Loucy (cell line): ENCODE measurements at regions not wholly inside any gene's neighbourhood (a gene's known extent, or its start where the extent isn't known, plus 50 kb on each side); places are given as distances from the start of the nearest gene placed in this dataset.

Experiments used
- EZH2phosphoT487 ChIP-seq: fragments of 200-600 bp; IDR thresholded peaks from 2 replicates; pipeline ENCODE4 v1.6.1; 2018; ENCODE audit warnings: antibody characterized with exemption, mild to moderate bottlenecking, moderate library complexity, borderline replicate concordance
- TF ChIP-seq, protein P1 (sequence below): fragments of 200-600 bp; sonication (generic); conservative IDR thresholded peaks from 2 replicates; pipeline ENCODE4 v1.5.1; 2014; ENCODE audit warnings: mild to moderate bottlenecking, antibody characterized with exemption, low read length

DNA sequence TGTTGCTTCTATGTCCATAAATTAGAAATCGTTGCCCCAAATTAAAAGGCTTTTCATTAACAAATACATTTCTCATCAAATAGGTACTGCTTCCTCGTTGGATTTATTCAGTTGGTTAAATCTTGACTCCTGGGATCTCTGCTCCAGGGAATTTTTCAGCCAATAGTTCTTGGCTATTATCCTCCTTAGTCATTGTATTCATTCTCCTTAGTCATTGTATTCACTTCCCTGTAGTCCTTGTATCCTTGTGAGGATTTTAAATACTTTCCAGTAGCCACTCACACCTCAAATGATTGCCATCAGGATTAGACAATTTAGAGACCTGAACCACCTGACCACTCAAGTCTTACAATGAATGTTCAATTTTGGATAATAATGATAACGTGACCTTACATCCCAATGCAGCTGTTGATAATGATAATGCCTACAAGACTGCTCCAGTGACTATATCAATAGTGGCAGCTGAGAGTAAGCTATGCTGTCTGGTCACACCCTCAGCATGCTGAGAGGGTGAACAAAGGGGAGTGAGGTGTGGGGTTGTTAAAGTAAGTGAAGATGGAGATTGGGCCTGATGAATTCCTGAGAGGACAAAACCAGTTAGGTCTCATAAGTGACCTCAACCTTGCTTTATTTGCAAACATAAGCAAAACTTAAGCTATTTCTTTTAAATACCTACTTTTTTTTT lies 193.7 kb upstream of the RTL1 start:
- TF ChIP-seq, protein P1, sequence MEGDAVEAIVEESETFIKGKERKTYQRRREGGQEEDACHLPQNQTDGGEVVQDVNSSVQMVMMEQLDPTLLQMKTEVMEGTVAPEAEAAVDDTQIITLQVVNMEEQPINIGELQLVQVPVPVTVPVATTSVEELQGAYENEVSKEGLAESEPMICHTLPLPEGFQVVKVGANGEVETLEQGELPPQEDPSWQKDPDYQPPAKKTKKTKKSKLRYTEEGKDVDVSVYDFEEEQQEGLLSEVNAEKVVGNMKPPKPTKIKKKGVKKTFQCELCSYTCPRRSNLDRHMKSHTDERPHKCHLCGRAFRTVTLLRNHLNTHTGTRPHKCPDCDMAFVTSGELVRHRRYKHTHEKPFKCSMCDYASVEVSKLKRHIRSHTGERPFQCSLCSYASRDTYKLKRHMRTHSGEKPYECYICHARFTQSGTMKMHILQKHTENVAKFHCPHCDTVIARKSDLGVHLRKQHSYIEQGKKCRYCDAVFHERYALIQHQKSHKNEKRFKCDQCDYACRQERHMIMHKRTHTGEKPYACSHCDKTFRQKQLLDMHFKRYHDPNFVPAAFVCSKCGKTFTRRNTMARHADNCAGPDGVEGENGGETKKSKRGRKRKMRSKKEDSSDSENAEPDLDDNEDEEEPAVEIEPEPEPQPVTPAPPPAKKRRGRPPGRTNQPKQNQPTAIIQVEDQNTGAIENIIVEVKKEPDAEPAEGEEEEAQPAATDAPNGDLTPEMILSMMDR, result no peak
- TF ChIP-seq EZH2phosphoT487, result no peak
